Muscle layer of colon (tissue), 2 donors: ENCODE measurements at regions not wholly inside any gene's neighbourhood (a gene's known extent, or its start where the extent isn't known, plus 50 kb on each side); places are given as distances from the start of the nearest gene placed in this dataset.

ENCODE experiments used
- H3K27ac ChIP-seq: one replicate; pipeline ENCODE4 v1.7.0; 2013; ENCODE audit warnings: low read depth, mild to moderate bottlenecking, low read length, moderate library complexity
- H3K27me3 ChIP-seq, 2 donors: one replicate each; pipeline ENCODE4 v1.7.0; 2013; ENCODE audit warnings: low read length in 2 of 2, mild to moderate bottlenecking in 2 of 2; ENCODE audit not compliant: insufficient read depth in 2 of 2, control insufficient read depth in 1 of 2
- H3K36me3 ChIP-seq: one replicate; pipeline ENCODE4 v1.7.0; 2013; ENCODE audit warnings: mild to moderate bottlenecking, low read length; ENCODE audit not compliant: insufficient read depth
- H3K4me1 ChIP-seq: one replicate; pipeline ENCODE4 v1.7.0; 2013; ENCODE audit warnings: mild to moderate bottlenecking, low read length; ENCODE audit not compliant: insufficient read depth
- H3K4me3 ChIP-seq, 2 donors: one replicate each; pipeline ENCODE4 v1.7.0; 2013; ENCODE audit warnings: low read length in 2 of 2, low read depth in 1 of 2, mild to moderate bottlenecking in 1 of 2, moderate library complexity in 1 of 2
- H3K9ac ChIP-seq: one replicate; pipeline ENCODE4 v1.7.0; 2013; ENCODE audit warnings: low read length
- H3K9me3 ChIP-seq: one replicate; pipeline ENCODE4 v1.7.0; 2013; ENCODE audit warnings: mild to moderate bottlenecking, low read length
- donor health status: abdominal sarcoma.
- donor health status: Adenocarcinoma of cecum.

- Histone ChIP-seq H3K4me3 (no peak overlapping the region), H3K4me1 (no peaks in the 10 kb centered on the region), H3K36me3 (no peaks in the 10 kb centered on the region), H3K27ac (no peak overlapping the region), H3K9ac (no peak overlapping the region), H3K27me3 (no peaks in the 10 kb centered on the region), H3K9me3 (no peaks in the 10 kb centered on the region)
Observed at GRCh38 chr13:33711436-33711835, 106.5 kb upstream of the RFC3 start.

- H3K27ac ChIP-seq, result no peak overlapping the region
- H3K9ac ChIP-seq, result no peak overlapping the region
- H3K9me3 ChIP-seq, result no peaks in the 10 kb centered on the region
- no peak overlapping the region for H3K4me3 ChIP-seq
- H3K4me1 ChIP-seq, result peaks cover 16% of the 10 kb centered on the region
- no peaks in the 10 kb centered on the region for H3K27me3 ChIP-seq
- no peaks in the 10 kb centered on the region for H3K36me3 ChIP-seq
Observed at GRCh38 chr13:33717775-33718174, 100.2 kb upstream of the RFC3 start.

- Histone ChIP-seq H3K27ac (peak overlapping the region; percentile 40), H3K9me3 (no peaks in the 10 kb centered on the region), H3K9ac (no peak overlapping the region), H3K27me3 (no peaks in the 10 kb centered on the region), H3K4me1 (peaks cover 30% of the 10 kb centered on the region), H3K36me3 (no peaks in the 10 kb centered on the region), H3K4me3 (no peak overlapping the region)
Observed at GRCh38 chr13:33721724-33722123, 96.2 kb upstream of the RFC3 start.

GRCh38 chr13:33722216-33722915, 95.6 kb upstream of the RFC3 start:
- H3K36me3 ChIP-seq, result no peaks in the 10 kb centered on the region
- H3K27ac ChIP-seq, result peak overlapping the region; percentile 40
- H3K9me3 ChIP-seq, result no peaks in the 10 kb centered on the region
- no peaks in the 10 kb centered on the region for H3K27me3 ChIP-seq
- no peak overlapping the region for H3K9ac ChIP-seq
- peaks cover 30% of the 10 kb centered on the region for H3K4me1 ChIP-seq
- no peak overlapping the region for H3K4me3 ChIP-seq

GRCh38 chr13:33723365-33723764, 94.6 kb upstream of the RFC3 start:
- peak overlapping the region; percentile 37 for H3K27ac ChIP-seq

GRCh38 chr13:33723772-33724435, 94.0 kb upstream of the RFC3 start:
- Histone ChIP-seq H3K27me3 (no peaks in the 10 kb centered on the region), H3K27ac (peak overlapping the region; percentile 37), H3K9me3 (no peaks in the 10 kb centered on the region), H3K4me3 (no peak overlapping the region), H3K9ac (no peak overlapping the region), H3K36me3 (no peaks in the 10 kb centered on the region), H3K4me1 (peaks cover 43% of the 10 kb centered on the region)

More at GRCh38 chr13:33723365-33723764, 94.6 kb upstream of the RFC3 start:
- Histone ChIP-seq H3K36me3 (no peaks in the 10 kb centered on the region), H3K27me3 (no peaks in the 10 kb centered on the region), H3K4me3 (no peak overlapping the region), H3K9ac (no peak overlapping the region), H3K9me3 (no peaks in the 10 kb centered on the region), H3K4me1 (peaks cover 38% of the 10 kb centered on the region)

GRCh38 chr13:33725340-33725739, 92.6 kb upstream of the RFC3 start:
- peaks cover 43% of the 10 kb centered on the region for H3K4me1 ChIP-seq
- H3K36me3 ChIP-seq, result no peaks in the 10 kb centered on the region
- H3K4me3 ChIP-seq, result no peak overlapping the region
- H3K27me3 ChIP-seq, result no peaks in the 10 kb centered on the region
- no peak overlapping the region for H3K9ac ChIP-seq
- no peaks in the 10 kb centered on the region for H3K9me3 ChIP-seq
- no peak overlapping the region for H3K27ac ChIP-seq

GRCh38 chr13:33727297-33728083, 90.5 kb upstream of the RFC3 start:
- H3K27ac ChIP-seq, result no peak overlapping the region

GRCh38 chr13:33728271-33729037, 89.5 kb upstream of the RFC3 start:
- H3K27ac ChIP-seq, result no peak overlapping the region
- H3K9ac ChIP-seq, result no peak overlapping the region
- peaks cover 21% of the 10 kb centered on the region for H3K4me1 ChIP-seq
- H3K9me3 ChIP-seq, result no peaks in the 10 kb centered on the region
- no peaks in the 10 kb centered on the region for H3K36me3 ChIP-seq
- no peak overlapping the region for H3K4me3 ChIP-seq
- H3K27me3 ChIP-seq, result no peaks in the 10 kb centered on the region

More at GRCh38 chr13:33727297-33728083, 90.5 kb upstream of the RFC3 start:
- Histone ChIP-seq H3K36me3 (no peaks in the 10 kb centered on the region), H3K27me3 (no peaks in the 10 kb centered on the region), H3K9ac (no peak overlapping the region), H3K4me1 (peaks cover 30% of the 10 kb centered on the region), H3K9me3 (no peaks in the 10 kb centered on the region), H3K4me3 (no peak overlapping the region)

- Histone ChIP-seq H3K4me3 (no peak overlapping the region), H3K9ac (no peak overlapping the region), H3K27ac (no peak overlapping the region), H3K9me3 (no peaks in the 10 kb centered on the region), H3K4me1 (peaks cover 12% of the 10 kb centered on the region), H3K27me3 (no peaks in the 10 kb centered on the region), H3K36me3 (no peaks in the 10 kb centered on the region)
Observed at GRCh38 chr13:33730147-33730546, 87.8 kb upstream of the RFC3 start.

- Histone ChIP-seq H3K4me3 (no peak overlapping the region), H3K27me3 (no peaks in the 10 kb centered on the region), H3K9ac (no peak overlapping the region), H3K4me1 (peaks cover 12% of the 10 kb centered on the region), H3K27ac (no peak overlapping the region), H3K36me3 (no peaks in the 10 kb centered on the region), H3K9me3 (no peaks in the 10 kb centered on the region)
Observed at GRCh38 chr13:33730619-33731018, 87.3 kb upstream of the RFC3 start.
